ENCODE measurements at regions not wholly inside any gene's neighbourhood (a gene's known extent, or its start where the extent isn't known, plus 50 kb on each side); places are given as distances from the start of the nearest gene placed in this dataset.
A peak's percentile ranks its signal among the peaks of the same experiment; 100 is the strongest.

GRCh38 chr1:244212219-244212618 is 161.1 kb downstream of the ZBTB18 start:
- TF ChIP-seq EZH2phosphoT487 (IDR thresholded peaks at IDR 0.05) (no peak), EZH2 (IDR thresholded peaks at IDR 0.05) (no peak)
- TF ChIP-seq, protein P1, sequence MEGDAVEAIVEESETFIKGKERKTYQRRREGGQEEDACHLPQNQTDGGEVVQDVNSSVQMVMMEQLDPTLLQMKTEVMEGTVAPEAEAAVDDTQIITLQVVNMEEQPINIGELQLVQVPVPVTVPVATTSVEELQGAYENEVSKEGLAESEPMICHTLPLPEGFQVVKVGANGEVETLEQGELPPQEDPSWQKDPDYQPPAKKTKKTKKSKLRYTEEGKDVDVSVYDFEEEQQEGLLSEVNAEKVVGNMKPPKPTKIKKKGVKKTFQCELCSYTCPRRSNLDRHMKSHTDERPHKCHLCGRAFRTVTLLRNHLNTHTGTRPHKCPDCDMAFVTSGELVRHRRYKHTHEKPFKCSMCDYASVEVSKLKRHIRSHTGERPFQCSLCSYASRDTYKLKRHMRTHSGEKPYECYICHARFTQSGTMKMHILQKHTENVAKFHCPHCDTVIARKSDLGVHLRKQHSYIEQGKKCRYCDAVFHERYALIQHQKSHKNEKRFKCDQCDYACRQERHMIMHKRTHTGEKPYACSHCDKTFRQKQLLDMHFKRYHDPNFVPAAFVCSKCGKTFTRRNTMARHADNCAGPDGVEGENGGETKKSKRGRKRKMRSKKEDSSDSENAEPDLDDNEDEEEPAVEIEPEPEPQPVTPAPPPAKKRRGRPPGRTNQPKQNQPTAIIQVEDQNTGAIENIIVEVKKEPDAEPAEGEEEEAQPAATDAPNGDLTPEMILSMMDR (IDR thresholded peaks at IDR 0.05) = no peak
- Mint-ChIP-seq H3K9me3 (peaks cover 1% of the 10 kb centered on the region), H3K36me3 (no peaks in the 10 kb centered on the region), H3K27me3 (ENCODE audit: insufficient read depth, low read depth) (peaks cover 5% of the 10 kb centered on the region), H3K4me1 (peaks cover 4% of the 10 kb centered on the region), H3K4me3 (no peak overlapping the region), H3K27ac (no peak overlapping the region)
- H3K27me3 ChIP-seq = no peaks in the 10 kb centered on the region
- no peak overlapping the region for H3K4me2 ChIP-seq
- no peak overlapping the region for H3K27ac ChIP-seq
- no peaks in the 10 kb centered on the region for H3K9me3 ChIP-seq (ENCODE audit: low read depth)
- no peak overlapping the region for H3K4me3 ChIP-seq
- H2AFZ ChIP-seq (replicated peaks) = no peak overlapping the region
- H3K79me2 ChIP-seq (ENCODE audit: low read depth) = no peaks in the 10 kb centered on the region
- no peaks in the 10 kb centered on the region for H3K36me3 ChIP-seq
- H3K4me1 ChIP-seq = no peaks in the 10 kb centered on the region
- no peak overlapping the region for H3K9ac ChIP-seq
- DNase-seq (ENCODE audit: low spot score) = no peak
- H3F3A ChIP-seq (ENCODE audit: low read depth) = no peaks in the 10 kb centered on the region
- H4K20me1 ChIP-seq (ENCODE audit: low read depth) = no peaks in the 10 kb centered on the region

GRCh38 chr1:244212797-244213475 is 161.9 kb downstream of the ZBTB18 start:
- Mint-ChIP-seq H3K4me1 (peaks cover 4% of the 10 kb centered on the region), H3K4me3 (no peak overlapping the region), H3K36me3 (no peaks in the 10 kb centered on the region), H3K27ac (no peak overlapping the region), H3K9me3 (peaks cover 1% of the 10 kb centered on the region), H3K27me3 (ENCODE audit: insufficient read depth, low read depth) (peaks cover 7% of the 10 kb centered on the region)
- H3K27ac ChIP-seq = no peak overlapping the region
- H3F3A ChIP-seq (ENCODE audit: low read depth) = no peaks in the 10 kb centered on the region
- no peak overlapping the region for H3K4me3 ChIP-seq
- no peaks in the 10 kb centered on the region for H3K9me3 ChIP-seq (ENCODE audit: low read depth)
- no peaks in the 10 kb centered on the region for H3K4me1 ChIP-seq
- no peak overlapping the region for H3K4me2 ChIP-seq
- no peaks in the 10 kb centered on the region for H3K36me3 ChIP-seq
- no peaks in the 10 kb centered on the region for H3K79me2 ChIP-seq (ENCODE audit: low read depth)
- no peaks in the 10 kb centered on the region for H4K20me1 ChIP-seq (ENCODE audit: low read depth)
- DNase-seq (ENCODE audit: low spot score) = no peak
- no peaks in the 10 kb centered on the region for H3K27me3 ChIP-seq
- TF ChIP-seq, protein P1 (IDR thresholded peaks at IDR 0.05) = no peak
- TF ChIP-seq EZH2phosphoT487 (IDR thresholded peaks at IDR 0.05) = no peak
- TF ChIP-seq EZH2 (IDR thresholded peaks at IDR 0.05) = no peak
- no peak overlapping the region for H3K9ac ChIP-seq
- no peak overlapping the region for H2AFZ ChIP-seq (replicated peaks)

GRCh38 chr1:244214009-244214967 is 163.2 kb downstream of the ZBTB18 start:
- Mint-ChIP-seq H3K4me1 (peaks cover 6% of the 10 kb centered on the region), H3K36me3 (no peaks in the 10 kb centered on the region), H3K27ac (no peak overlapping the region), H3K27me3 (ENCODE audit: insufficient read depth, low read depth) (peaks cover 7% of the 10 kb centered on the region), H3K9me3 (peaks cover 1% of the 10 kb centered on the region), H3K4me3 (no peak overlapping the region)
- H3K79me2 ChIP-seq (ENCODE audit: low read depth) = no peaks in the 10 kb centered on the region
- H3K9me3 ChIP-seq (ENCODE audit: low read depth) = no peaks in the 10 kb centered on the region
- no peak overlapping the region for H3K9ac ChIP-seq
- H3K4me3 ChIP-seq = no peak overlapping the region
- no peak overlapping the region for H3K27ac ChIP-seq
- no peaks in the 10 kb centered on the region for H3K27me3 ChIP-seq
- H3K4me2 ChIP-seq = no peak overlapping the region
- H3K4me1 ChIP-seq = no peaks in the 10 kb centered on the region
- peak overlapping the region; percentile 47 for H2AFZ ChIP-seq (replicated peaks)
- TF ChIP-seq EZH2 (IDR thresholded peaks at IDR 0.05) (no peak), EZH2phosphoT487 (IDR thresholded peaks at IDR 0.05) (no peak)
- TF ChIP-seq, protein P1 (IDR thresholded peaks at IDR 0.05) = no peak
- DNase-seq (ENCODE audit: low spot score) = peak; percentile 24
- H3K36me3 ChIP-seq = no peaks in the 10 kb centered on the region
- no peaks in the 10 kb centered on the region for H4K20me1 ChIP-seq (ENCODE audit: low read depth)
- H3F3A ChIP-seq (ENCODE audit: low read depth) = no peaks in the 10 kb centered on the region

Measured in neural progenitor cell (in vitro differentiated cells).